Fibroblast of gingiva (primary cell): ENCODE measurements at regions not wholly inside any gene's neighbourhood (a gene's known extent, or its start where the extent isn't known, plus 50 kb on each side); places are given as distances from the start of the nearest gene placed in this dataset.
"Not testable (repeated sequence)": the region's sequence is repeated elsewhere in the genome, so short reads cannot be mapped to it uniquely, and the experiment has no call there.

Experiments
- DNase-seq: peaks from one replicate; pipeline ENCODE4 v3.0.0-alpha.2; 2011; ENCODE audit warnings: low read depth

GRCh38 chr11:91650802-91651201 is 573.8 kb upstream of the FAT3 start:
- DNase-seq = no peak

- no peak for DNase-seq
Measured at GRCh38 chr11:91641153-91641552, 583.5 kb upstream of the FAT3 start.

- DNase-seq = no peak
Measured at GRCh38 chr11:91639359-91639758, 585.3 kb upstream of the FAT3 start.

GRCh38 chr11:91630916-91631673 is 593.5 kb upstream of the FAT3 start:
- DNase-seq = no peak

- no peak for DNase-seq
Measured at GRCh38 chr11:91625495-91625894, 599.1 kb upstream of the FAT3 start.

GRCh38 chr11:91624021-91624420 is 600.6 kb upstream of the FAT3 start:
- no peak for DNase-seq

- no peak for DNase-seq
Measured at GRCh38 chr11:91608677-91609076, 615.9 kb upstream of the FAT3 start.

- no peak for DNase-seq
Measured at GRCh38 chr11:91596111-91596510, 628.5 kb upstream of the FAT3 start.

GRCh38 chr11:91591021-91591420 is 633.6 kb upstream of the FAT3 start:
- DNase-seq = no peak

- DNase-seq = no peak
Measured at GRCh38 chr11:91587131-91587530, 637.5 kb upstream of the FAT3 start.

- no peak for DNase-seq
Measured at GRCh38 chr11:91585035-91585801, 639.4 kb upstream of the FAT3 start.

- DNase-seq = no peak
Measured at GRCh38 chr11:91563176-91563575, 661.4 kb upstream of the FAT3 start.

- DNase-seq = no peak
Measured at GRCh38 chr11:91560434-91560833, 664.2 kb upstream of the FAT3 start.

GRCh38 chr11:91538065-91538464 is 686.6 kb upstream of the FAT3 start:
- no peak for DNase-seq

GRCh38 chr11:91536366-91536765 is 688.3 kb upstream of the FAT3 start:
- DNase-seq = no peak

GRCh38 chr11:91528965-91529364 is 695.7 kb upstream of the FAT3 start:
- no peak for DNase-seq

- no peak for DNase-seq
Measured at GRCh38 chr11:91527380-91528030, 697.1 kb upstream of the FAT3 start.

- DNase-seq = no peak
Measured at GRCh38 chr11:91513734-91514133, 710.9 kb upstream of the FAT3 start.

GRCh38 chr11:91497847-91498246 is 726.8 kb upstream of the FAT3 start:
- no peak for DNase-seq

- DNase-seq = no peak
Measured at GRCh38 chr11:91495837-91496236, 728.8 kb upstream of the FAT3 start.

GRCh38 chr11:91489989-91490388 is 734.6 kb upstream of the FAT3 start:
- no peak for DNase-seq

GRCh38 chr11:91483956-91484355 is 740.7 kb upstream of the FAT3 start:
- DNase-seq = not testable (repeated sequence)

GRCh38 chr11:91481875-91482274 is 742.7 kb upstream of the FAT3 start:
- DNase-seq = not testable (repeated sequence)
